ENCODE measurements at regions not wholly inside any gene's neighbourhood (a gene's known extent, or its start where the extent isn't known, plus 50 kb on each side); places are given as distances from the start of the nearest gene placed in this dataset.

DNA sequence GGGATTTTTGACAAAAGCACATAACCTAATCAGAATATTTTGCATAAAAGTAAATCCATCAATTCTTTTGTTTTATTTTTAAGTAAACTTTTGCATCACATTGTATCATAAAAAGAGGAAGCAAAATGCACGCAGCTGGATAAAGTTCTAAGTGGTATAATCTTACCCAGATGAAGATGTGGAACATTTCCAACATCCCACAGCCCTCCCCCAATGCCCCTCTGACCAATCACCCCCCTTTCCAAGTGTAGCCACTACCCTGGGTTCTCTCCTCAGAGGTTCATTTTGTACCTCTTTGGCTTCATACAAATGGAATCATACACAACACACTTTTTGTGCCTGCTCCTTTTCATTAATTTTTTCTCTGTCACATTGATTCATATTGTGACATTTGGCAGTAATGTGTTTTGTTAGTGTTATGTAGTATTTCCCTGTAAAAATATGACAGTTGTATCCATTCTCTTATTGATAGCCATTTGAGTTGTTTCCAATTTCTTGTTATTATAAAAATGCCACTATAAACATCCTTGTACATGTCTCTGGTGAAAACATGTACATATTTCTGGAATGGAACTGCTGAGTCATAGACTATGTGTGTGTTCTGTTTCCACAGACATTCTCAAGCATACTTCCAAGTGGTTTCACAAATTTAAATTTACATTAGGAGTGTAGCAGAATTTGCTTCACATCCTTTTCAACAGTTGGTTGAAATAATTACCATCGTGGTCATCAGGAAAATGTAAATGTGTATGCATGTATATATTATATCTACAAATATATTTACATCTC lies 92.9 kb upstream of the SYNDIG1 start:
- DNase-seq, result no peak

DNA sequence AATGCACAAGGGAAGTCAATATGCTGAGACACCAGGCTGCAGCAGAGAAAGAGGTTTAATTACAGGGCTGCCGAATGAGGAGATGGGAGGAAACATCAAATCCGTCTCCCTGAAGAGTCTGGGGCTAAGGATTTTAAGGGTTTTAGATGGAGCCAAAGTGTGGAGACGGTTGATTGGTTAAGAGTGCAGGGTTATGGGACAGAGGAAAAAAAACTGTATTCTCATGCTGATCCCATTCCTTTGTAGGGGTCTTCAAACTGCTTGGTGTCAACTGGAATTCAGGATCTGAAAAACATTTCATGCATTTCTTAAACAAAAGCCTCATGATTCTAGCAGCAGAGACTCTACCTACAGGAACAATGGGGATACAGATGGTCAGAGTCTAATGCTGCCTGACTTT lies 96.1 kb upstream of the SYNDIG1 start:
- DNase-seq, result no peak

DNA sequence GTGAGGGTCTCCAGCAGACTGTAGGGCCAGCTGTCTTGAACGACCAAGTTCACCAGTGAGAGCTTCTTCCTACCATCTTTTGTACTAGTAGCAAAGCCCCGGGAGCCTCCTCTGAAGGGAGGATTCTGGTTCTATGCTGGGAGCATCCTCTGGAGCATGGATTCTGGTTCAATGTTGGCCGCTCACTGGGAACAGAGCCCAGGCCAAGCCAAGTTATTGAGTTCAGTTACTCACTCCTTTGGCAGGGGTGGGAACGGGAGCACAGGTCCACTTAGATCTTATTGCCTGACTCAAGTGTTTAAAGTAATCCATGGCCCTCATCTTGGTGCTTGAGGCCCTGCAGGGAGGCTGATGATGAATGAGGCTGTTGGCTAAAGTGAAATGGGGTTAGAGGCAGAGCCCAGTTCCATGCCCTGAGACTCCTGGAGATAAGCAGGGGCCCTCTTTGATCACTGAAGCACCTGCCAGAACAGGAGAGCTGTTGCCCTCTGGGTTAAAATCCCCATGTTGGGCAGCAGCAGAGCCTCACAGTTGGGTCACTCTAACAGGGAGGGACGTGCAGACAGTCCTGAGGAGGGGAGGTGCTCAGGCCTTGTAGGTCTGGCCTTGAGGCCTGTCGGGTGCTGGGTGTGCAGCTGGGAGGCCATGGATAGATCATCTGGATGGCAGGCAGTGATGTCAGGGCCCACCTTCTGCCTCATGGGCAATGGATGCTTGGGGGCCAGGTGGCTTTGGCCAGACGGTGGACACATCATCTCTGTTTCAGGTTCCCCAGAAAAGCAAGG lies 98.3 kb upstream of the SYNDIG1 start:
- no peak for DNase-seq

DNA sequence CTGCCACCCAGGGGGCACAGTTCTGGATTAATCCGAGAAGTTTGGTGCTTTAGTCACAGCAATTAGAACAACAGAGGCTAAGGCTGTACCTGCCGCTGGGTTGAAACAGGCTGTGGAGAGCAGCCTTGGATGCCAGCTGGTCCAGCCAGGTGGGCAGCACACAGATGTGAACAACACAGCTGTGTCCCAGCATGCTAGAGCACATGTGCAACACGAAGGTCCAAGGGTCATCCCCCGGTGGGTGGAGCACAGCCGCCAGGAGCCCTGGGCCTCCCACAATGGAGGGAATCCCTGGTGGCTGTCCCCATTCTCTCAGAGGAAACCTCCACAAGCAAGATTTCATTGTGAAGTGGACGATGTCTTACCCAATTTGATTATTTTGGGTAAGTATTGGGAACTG lies 99.2 kb upstream of the SYNDIG1 start:
- DNase-seq, result no peak

DNA sequence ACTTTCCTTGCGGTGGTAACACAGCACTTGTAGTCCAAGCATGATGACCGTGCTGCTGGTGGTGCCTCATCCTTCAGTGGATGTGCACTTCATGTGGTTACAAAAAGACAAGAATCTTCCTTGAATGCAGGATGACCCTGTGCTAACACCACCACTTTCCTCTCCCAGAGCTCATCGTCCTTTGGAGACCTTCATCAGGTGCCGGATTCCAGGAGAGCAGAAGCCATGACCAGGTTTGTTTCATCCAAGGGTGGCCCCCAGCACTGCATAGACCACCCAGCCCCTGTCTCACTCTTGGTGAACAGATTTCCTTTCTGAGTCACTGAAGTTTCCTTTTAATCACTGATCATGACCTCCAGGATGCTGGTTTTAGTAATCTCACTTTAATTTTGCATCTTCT lies 101.2 kb upstream of the SYNDIG1 start:
- no peak for DNase-seq

DNA sequence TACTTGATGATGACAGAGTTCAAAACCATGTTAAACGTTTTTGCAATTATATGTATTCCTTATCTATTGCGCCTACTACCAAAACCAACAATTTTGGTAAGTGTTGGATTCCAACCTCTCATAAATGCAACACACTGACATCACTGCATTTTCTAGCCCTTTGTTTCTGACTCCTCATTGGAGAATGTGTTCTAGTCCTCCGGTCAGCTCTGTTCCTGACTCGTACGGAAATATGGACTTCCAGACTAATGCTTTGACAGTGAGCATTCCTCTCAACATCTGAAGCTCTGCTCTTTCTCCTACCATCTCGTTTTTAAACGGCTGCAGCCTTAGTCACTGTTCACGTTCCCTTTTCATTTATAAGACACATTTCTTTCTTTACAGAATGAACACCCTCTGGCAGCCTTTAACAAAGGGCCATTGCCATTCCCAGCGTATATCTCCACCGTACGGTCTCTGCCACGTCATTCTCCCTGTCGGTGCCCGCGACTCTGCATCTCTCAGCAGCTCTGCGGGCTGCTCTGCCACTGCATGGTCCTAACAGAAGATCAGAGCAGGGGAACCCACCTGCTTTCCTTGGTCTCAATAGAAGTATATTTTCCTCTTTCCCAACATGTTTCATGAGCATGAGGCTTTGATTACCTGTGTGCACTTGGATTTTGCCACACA lies 103.0 kb upstream of the SYNDIG1 start:
- no peak for DNase-seq

DNA sequence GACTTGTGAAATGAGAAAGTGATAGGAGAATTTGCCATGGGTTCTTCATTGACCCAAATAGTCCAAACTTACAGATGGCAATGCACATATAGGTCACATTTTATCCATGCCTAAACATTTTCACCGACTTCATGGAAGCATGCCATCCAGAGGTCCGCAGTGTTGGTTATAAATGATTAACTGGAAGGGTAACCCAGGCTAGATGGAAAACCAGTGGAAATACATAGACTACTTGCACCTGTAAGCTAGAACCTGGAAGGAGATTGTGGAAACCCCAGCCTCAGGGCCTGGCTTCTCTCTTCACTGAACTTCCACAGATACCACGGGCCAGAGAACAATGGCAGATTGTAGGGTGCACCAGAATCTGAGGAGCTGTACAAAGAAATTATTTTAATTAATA lies 103.8 kb upstream of the SYNDIG1 start:
- DNase-seq, result no peak

DNA sequence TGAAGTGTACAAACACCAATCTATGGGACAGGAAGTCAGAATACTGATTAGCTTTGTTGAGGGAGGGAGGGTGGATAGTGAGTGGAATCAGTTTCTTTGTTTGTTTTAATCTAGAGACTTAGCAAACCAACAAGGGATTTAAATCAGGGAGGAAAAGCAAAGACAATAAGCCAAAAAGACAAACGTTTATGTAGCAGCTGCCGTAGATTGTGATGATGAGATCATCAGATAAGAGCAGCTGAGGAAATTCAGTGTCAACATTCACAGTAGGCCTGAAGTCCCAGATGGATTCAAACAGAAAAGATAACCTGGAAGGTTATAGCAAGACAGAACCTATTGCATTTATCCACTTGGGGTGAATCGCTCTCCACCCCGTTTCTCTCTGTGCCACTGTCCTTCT lies 104.9 kb upstream of the SYNDIG1 start:
- DNase-seq, result peak; percentile 87

DNA sequence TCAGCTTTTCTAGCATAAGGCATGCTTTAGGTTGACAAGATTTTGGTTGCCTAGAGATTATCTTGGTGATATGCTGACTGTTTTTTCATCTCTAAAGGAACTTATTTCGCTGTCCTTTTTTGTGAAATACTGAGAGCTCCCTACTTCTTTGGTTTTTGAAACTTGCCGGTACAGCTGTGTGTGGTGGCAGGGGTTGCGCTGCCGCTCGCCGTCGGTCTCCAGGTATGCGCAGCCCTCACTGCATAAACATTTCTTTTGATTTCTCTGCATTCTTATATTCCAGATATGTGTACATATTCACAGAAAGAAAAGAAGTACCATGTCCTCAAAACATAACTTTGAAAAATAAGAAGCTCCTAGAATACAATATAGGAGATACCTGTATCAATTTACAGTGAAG lies 106.4 kb upstream of the SYNDIG1 start:
- no peak for DNase-seq

DNA sequence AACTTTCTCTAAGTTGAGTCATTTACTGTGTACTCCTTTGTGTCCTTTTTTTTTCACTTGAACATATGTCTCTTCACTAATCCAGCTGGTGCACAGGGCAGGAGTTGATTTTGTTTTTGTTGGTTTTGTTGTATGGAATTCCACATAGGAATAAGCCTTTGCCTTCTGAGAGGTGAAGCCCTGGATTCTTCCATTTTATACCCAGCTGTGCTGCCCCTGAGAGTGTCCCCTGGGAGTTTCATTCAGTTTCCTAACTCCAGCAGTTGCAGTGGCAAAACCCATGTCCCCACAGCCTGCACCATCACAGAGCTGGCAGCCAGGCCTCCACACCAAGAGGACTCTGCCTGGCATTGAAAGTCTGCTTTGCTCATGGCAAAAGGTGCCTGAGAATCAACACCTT lies 107.3 kb upstream of the SYNDIG1 start:
- DNase-seq, result no peak

DNA sequence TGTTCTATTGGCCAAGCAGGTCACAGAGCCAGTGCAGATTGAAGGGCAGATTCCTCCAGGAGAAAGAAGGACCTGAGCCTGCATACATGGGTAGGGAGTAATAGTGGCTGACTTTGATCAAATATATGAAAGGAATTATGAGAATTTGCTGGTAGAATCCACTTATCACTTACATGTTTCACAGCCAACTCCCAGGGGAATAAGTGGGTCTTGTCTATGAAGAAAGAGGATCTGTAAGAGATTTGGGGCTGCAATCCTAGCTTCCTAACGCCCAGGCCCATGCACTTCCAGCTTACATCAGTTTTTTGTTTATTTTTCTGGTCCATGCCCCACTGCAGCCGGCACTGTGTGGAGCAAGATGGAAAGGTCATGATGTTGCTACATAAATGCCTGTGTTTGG lies 107.9 kb upstream of the SYNDIG1 start:
- no peak for DNase-seq

DNA sequence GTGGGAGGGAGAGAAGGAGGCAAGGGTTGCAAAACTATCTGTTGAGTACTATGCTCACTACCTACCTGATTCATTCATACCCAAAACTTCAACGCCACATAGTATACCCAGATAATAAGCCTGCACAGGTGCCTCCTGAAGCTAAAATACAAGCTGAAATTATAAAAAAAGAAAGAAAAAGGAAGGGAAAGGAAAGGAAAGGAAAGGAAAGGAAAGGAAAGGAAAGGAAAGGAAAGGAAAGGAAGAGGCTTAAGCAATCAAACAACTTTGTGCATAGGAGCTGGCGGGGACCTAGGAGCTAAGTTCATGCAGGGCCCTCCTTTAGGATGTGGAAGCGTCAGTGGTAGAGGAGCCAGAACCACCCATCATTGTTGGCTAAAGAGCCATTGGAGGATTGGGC lies 108.9 kb upstream of the SYNDIG1 start:
- DNase-seq, result no peak

DNA sequence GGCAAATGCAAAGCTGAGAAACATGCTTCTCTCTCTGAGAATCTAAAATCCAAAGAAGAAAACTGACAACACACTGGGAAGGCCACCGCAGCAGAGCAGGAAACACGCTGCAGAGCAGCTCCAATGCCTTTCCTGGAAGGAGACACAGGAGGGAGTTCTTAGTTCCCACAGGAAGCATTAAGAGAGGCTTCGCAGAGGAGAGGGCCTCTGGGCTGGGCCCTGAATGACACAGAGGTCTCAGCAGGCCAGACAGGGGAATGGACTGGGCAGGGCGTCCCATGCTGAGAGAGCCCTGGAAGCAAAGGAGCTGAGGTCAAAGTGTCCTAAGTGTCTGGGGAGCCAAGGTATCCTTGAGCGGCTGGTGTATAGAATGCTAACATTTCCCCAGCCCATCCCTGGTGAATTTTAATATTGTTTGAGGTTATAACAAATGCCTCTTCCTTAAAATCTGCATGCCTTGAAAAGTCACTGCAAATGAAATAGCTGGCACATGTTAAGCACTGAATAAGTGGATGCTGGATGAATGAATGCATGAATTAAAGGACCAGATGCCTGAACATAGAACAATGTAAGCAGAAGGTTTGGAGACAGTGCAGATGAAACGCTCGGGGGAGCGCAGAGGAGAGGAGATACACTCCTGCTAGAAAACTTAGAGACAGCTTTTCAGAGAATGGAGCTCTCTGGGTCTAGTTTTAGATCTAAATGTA lies 110.0 kb upstream of the SYNDIG1 start:
- DNase-seq, result no peak

DNA sequence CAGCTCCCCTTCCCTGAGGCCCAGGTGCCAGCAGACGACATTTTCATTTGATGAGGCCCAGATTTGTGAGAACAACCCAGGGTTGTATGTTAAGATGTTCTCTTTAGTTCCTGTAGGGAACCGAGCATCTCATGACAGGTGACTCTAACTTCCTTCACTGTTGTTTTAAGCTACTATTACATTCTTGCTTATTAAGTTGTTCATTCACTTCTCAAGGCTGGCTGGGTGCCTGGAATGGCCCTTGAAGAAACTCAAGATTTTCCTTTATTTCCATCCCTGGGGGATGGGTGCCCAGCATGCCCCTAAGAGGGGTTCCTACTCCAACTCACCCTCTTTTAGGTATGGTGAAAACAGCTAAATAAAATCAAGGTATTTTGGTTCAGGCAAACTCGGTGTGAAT lies 111.5 kb upstream of the SYNDIG1 start:
- no peak for DNase-seq

DNA sequence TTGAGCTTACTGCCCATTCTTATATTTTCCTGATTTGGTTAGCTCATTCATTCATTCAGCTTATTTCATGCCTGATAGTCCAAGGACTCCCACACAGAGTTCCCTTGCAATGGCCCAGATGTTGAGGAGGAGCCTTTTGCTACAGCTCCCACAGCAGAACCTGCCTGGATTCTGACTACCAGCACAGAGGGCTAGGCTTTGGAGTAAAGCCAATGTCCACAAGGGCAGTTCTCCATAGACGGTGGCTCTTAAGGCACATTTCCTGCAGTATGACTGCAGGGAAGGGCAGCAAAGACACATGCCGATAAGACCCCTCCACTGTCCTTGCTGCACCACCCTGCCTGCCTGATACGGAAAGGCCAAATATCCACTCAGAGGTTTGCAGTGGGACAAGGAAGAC lies 112.3 kb upstream of the SYNDIG1 start:
- DNase-seq, result peak; percentile 37

DNA sequence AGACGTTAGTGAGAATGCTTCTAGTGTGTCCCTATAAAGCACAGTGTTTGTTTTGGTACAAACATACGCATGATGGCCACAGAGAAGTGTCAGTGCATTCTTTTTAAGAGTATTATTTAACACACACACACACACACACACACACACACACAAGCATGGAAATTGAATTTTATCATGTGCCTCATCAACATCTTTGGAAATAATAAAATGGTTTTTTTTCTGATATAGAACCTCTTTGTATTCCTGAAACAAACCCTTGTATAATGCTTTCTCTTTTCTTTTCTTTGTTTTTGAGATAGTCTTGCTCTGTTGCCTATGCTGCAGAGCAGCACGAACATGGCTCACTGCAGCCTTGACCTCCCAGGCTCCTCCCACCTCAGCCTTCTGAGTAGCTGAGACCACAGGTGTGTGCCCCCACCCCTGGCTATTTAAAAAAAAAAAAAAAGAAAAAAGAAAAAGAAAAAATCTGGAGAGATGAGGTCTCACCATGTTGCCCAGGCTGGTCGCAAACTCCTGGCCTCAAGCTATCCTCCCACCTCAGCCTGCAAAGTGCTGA lies 116.2 kb upstream of the SYNDIG1 start:
- no peak for DNase-seq

DNA sequence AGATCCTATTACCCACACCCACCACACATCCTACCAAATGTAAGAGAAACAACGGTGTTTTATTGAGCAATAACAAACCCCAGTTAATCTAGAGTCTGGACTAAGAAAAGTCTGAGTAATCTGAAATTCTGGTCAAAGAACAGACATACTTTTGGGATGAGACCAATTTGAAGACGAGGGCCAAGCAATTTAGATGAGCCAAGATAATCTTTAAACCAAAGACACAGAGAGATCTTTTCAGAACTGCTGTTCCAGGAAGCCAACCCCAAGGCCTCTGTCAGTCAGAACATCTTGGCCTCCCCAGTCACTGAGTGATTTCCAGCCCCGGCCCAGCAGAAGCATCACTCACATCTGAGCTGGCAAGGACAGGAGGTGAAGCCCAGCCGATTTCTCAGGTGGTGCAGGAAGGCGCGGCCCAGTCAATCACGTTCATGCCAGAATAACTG lies 118.5 kb upstream of the SYNDIG1 start:
- DNase-seq, result no peak

DNA sequence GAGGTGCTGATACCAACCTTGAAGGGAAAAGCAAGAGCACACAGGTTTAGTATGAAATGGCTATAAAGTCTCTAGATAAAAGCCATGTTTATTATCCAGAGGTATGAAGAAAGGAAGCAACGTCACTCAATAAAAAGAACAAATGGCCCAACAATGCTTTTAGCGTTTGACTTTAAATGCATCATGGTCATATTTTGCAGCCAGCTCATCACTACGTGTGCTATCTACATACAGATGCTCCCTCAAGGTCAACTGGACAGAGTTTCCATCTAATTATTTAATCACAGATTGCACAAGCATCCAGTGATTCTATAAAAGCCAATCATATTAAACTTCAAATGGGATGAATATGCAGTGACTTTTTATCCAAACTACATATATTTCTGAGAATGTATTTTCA lies 127.6 kb upstream of the SYNDIG1 start:
- no peak for DNase-seq

DNA sequence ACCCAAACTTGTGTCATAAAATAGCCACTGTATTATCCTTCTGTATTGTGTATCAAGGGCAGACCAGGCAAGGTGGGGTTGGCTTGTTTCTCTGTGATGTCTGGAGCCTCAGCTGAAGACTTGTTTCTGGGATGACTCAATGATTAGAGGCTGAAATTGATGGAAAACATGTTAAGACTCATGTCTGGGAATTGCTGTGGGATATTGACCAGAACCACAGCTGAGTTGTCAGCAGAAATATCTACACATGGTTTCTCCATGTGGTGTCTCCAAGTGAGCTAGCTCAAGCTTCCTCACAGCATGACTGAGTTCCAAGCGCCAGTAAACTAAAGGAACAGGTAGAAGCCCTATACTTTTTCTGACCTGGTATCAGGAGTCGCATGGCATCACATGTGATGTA lies 128.5 kb upstream of the SYNDIG1 start:
- DNase-seq, result no peak

DNA sequence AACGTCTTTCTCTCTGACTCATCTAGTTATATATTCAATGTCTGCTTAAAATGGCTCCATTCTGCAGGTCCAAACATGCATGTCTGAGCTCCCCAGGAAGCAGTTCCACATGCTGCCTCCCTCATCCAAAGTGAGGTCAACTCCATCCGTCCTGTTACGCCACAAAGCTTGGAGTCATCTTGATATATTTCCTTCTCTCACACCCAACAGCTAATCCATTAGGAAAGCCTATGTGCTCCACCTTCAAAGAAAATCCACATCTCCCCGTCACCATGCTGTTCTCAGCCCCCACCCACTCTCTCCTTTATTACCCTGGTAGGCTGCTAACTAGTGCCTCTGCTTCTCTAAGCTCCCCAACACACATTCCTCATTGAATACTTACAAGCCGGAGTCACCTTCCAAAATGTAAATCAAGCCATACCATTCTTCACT lies 130.2 kb upstream of the SYNDIG1 start:
- no peak for DNase-seq

DNA sequence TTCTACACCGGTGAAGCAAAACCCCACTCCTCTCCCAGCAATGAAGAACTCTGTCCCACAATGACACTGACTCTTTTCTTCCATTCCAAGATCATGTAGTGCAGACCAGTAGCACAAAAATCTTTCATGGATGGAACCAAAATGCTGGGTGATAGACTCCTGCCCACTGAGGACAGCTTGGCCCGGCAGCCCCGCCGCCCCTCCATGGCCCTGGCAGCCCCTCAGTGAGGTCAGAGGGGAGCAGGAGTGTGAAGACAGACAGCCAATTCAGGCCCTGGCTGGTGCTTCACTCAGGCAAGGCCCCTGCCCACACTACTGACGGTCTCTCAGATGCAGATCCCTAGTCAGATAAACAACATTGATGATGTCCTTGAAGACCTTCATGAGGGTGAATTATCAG lies 131.9 kb upstream of the SYNDIG1 start:
- DNase-seq, result no peak

DNA sequence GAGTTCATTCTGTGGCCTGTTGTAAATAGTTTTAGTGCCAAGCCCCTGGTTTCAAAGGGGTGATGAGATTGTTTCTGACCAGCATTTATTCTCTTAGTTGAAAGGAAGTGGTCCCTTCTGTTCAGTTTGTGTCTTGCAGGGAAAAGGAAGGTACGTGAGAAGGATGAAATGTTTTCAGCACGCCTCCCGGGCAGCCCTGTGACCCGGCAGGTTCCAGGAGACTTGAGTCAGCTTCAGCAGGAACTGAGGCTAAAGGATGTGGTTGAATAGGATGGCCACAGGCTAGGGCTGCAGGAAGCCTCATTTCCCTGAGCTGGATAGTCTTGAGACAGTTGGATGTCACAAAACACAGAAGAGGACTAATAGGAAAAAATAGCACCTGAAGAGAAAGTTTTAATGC lies 132.4 kb upstream of the SYNDIG1 start:
- no peak for DNase-seq

DNA sequence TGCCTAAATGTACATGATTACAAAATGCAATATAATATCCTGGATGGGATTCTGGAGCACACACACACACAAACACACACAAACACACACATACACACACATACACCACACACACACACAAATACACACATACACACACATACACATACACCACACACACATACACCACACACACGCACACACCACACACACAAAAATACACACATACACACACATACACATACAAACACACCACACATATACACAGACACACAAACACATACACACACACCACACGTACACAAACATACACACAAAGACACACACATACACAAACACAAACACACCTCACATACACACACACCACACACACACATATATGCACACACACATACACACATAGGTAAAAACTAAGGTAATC lies 134.6 kb upstream of the SYNDIG1 start:
- no peak for DNase-seq

Data from NCI-H345 (cell line).